B cell (primary cell): ENCODE measurements at regions not wholly inside any gene's neighbourhood (a gene's known extent, or its start where the extent isn't known, plus 50 kb on each side); places are given as distances from the start of the nearest gene placed in this dataset.

ENCODE experiments used
- ATAC-seq: fragments of 200-7000 bp; cut with Tn5 transposase; one replicate; pipeline ENCODE4 v1.10.0; 2021; ENCODE audit warnings: low read depth, mild to moderate bottlenecking, moderate number of reproducible peaks, moderate library complexity
- CTCF ChIA-PET: fragments of 350-600 bp; sonication (Branson Sonifier 250); formaldehyde crosslinking; loops from one replicate; lab custom pipeline; 2021; ENCODE audit warnings: antibody characterized with exemption, inconsistent platforms; lab: Charles Lee
- POLR2A ChIA-PET: fragments of 350-600 bp; sonication (Branson Sonifier 250); formaldehyde crosslinking; loops from one replicate; lab custom pipeline; 2021; ENCODE audit warnings: antibody characterized with exemption; lab: Charles Lee
- DNase-seq: peaks from one replicate; pipeline ENCODE4 v3.0.0; 2013
- H2AFZ ChIP-seq: 2 replicates; pipeline ENCODE4 v1.6.1; 2012; ENCODE audit warnings: mild to moderate bottlenecking, low read depth, low read length; ENCODE audit not compliant: insufficient read depth, poor library complexity, severe bottlenecking
- H3K27ac ChIP-seq, 2 donors: 1 replicate in 1 of 2; 2 replicates in 1 of 2; pipeline ENCODE4 v1.5.1; 2012 to 2013; ENCODE audit warnings: low read length in 2 of 2, mild to moderate bottlenecking in 2 of 2, moderate library complexity in 1 of 2
- H3K27me3 ChIP-seq, 4 experiments: fragments of 200-600 bp in 1 of 4; sonication (generic) in 1 of 4; replicated peaks in 1 of 4; 1 replicate in 2 of 4; 2 replicates in 2 of 4; pipeline versions ENCODE4 v1.6.1 to v1.7.0; 2013 to 2016; ENCODE audit warnings: low read length in 3 of 4, mild to moderate bottlenecking in 2 of 4, mixed read lengths in 1 of 4, moderate library complexity in 1 of 4; ENCODE audit not compliant: insufficient read depth in 4 of 4, control insufficient read depth in 3 of 4; ENCODE audit errors: control extremely low read depth in 1 of 4
- H3K36me3 ChIP-seq, 2 experiments: replicated peaks in 1 of 2; 1 replicate in 1 of 2; 2 replicates in 1 of 2; pipeline versions ENCODE4 v1.6.1 to v1.7.1; 2013; ENCODE audit warnings: low read length in 1 of 2; ENCODE audit not compliant: insufficient read depth in 2 of 2, control insufficient read depth in 1 of 2; ENCODE audit errors: control extremely low read depth in 1 of 2, extremely low read depth in 1 of 2
- H3K4me1 ChIP-seq, 2 donors: fragments of 200-600 bp in 1 of 2; sonication (generic) in 1 of 2; 1 replicate in 1 of 2; 2 replicates in 1 of 2; pipeline versions ENCODE4 v1.5.1 to v1.6.1; 2013 to 2017; ENCODE audit warnings: low read length in 2 of 2; ENCODE audit not compliant: control insufficient read depth in 2 of 2, insufficient read depth in 2 of 2
- H3K4me2 ChIP-seq: replicated peaks from 2 replicates; pipeline ENCODE3; 2012; ENCODE audit warnings: mild to moderate bottlenecking, low read depth, low read length; ENCODE audit not compliant: poor library complexity, severe bottlenecking
- H3K4me3 ChIP-seq, 5 experiments: fragments of 200-600 bp in 1 of 5; sonication (generic) in 1 of 5; 1 replicate in 3 of 5; 2 replicates in 2 of 5; pipeline versions ENCODE4 v1.5.1 to v1.7.0; 2011 to 2016; ENCODE audit warnings: low read length in 4 of 5, mild to moderate bottlenecking in 4 of 5, low read depth in 2 of 5, control low read depth in 1 of 5, moderate library complexity in 1 of 5; ENCODE audit not compliant: insufficient read depth in 1 of 5; ENCODE audit errors: control extremely low read depth in 1 of 5, extremely low read depth in 1 of 5
- H3K79me2 ChIP-seq: fragments of 200-600 bp; sonication (generic); one replicate; pipeline ENCODE4 v1.6.0; 2016; ENCODE audit warnings: low read length; ENCODE audit not compliant: control insufficient read depth, insufficient read depth
- H3K9ac ChIP-seq: fragments of 200-600 bp; sonication (generic); 2 replicates; pipeline ENCODE4 v1.6.1; 2017; ENCODE audit warnings: mild to moderate bottlenecking, low read length, moderate library complexity
- H3K9me3 ChIP-seq, 3 donors: one replicate each; pipeline versions ENCODE4 v1.6.1 to v1.7.1; 2013; ENCODE audit warnings: low read length in 2 of 3; ENCODE audit not compliant: control insufficient read depth in 2 of 3, insufficient read depth in 1 of 3; ENCODE audit errors: control extremely low read depth in 1 of 3
- H4K20me1 ChIP-seq: 2 replicates; pipeline ENCODE4 v1.6.0; 2012; ENCODE audit warnings: mild to moderate bottlenecking, low read length; ENCODE audit not compliant: insufficient read depth, control insufficient read depth, poor library complexity, severe bottlenecking
- H3K27ac Mint-ChIP-seq: one replicate; pipeline ENCODE4 v1.8.0; 2021; ENCODE audit warnings: mixed read lengths
- H3K27me3 Mint-ChIP-seq: one replicate; pipeline ENCODE4 v1.8.0; 2021; ENCODE audit warnings: mixed read lengths
- H3K4me1 Mint-ChIP-seq: one replicate; pipeline ENCODE4 v1.8.0; 2021; ENCODE audit warnings: mixed read lengths
- H3K4me3 Mint-ChIP-seq: one replicate; pipeline ENCODE4 v1.8.0; 2021; ENCODE audit warnings: mixed read lengths
- H3K9me3 Mint-ChIP-seq: one replicate; pipeline ENCODE4 v1.8.0; 2022; ENCODE audit warnings: mixed read lengths; ENCODE audit not compliant: insufficient read depth
- EZH2 ChIP-seq: IDR thresholded peaks from 2 replicates; pipeline ENCODE4 v1.6.1; 2012; ENCODE audit warnings: borderline replicate concordance, low read depth, mild to moderate bottlenecking, moderate library complexity, low read length; ENCODE audit not compliant: insufficient read depth, poor library complexity, severe bottlenecking
- WGBS: methylation state at CpG from one replicate; pipeline ENCODE4 v1.1.5; 2013; ENCODE audit warnings: missing lambda C conversion rate; ENCODE audit not compliant: insufficient coverage; 5-methylcytosine and 5-hydroxymethylcytosine counted together
- intact Hi-C: fragments of 100-400 bp; cut with micrococcal nuclease; formaldehyde crosslinking; loops from one replicate; pipeline ENCODE4 v1.10.0; 2022
- TF ChIP-seq, protein P1 (sequence below): fragments of 200-600 bp; IDR thresholded peaks from one replicate; pipeline ENCODE4 v1.8.0; 2022; ENCODE audit warnings: antibody characterized with exemption, mild to moderate bottlenecking

DNA sequence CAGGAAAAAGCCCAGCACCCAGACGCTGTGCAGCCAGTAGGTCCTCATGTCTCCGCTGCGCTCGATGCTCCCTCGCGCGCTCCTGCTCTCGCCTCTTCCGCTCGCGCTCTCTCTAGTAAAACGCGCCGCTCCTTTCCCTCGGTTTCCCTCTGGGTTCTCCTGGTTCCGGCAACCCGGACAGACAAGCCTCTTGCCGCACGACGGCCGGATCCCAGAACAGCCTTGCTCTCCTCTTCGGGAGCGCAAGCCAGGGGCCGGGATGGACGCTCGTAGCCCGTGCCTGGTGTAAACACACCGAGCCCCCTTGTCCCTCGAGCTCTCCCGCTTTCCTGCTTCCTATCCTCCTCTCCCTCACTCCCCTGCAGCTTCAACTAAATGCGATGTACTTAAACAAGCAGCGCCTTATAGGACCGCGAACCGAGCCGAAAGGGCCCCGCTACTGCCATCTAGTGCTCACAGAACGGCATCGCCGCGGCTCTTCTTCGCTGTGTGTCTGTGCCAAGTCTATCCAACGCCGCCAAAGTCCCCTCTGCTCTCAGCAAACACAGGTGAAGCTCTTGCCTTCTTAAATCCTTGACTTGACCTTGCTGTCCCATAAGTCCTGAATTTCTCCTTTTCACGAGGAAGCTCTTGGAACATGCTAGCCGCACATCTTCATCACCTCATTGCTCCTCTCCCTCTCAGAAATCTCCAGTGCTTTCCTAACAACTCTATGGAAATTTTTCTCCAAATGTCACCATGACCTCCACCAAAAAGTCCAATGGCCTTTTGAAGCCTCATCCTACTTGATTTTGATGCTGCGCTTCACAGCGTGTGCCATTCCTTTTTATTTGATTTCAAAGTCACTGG is 1037.2 kb downstream of the IGSF11 start:
- Mint-ChIP-seq H3K27ac (no peak overlapping the region), H3K27me3 (no peaks in the 10 kb centered on the region), H3K9me3 (no peaks in the 10 kb centered on the region), H3K4me1 (no peaks in the 10 kb centered on the region), H3K4me3 (no peak overlapping the region)
- peaks cover 0 to 15% (median 3%) of the 10 kb centered on the region in 4 experiments for H3K27me3 ChIP-seq
- peaks cover 9 to 10% of the 10 kb centered on the region in 2 donors for H3K4me1 ChIP-seq
- intact Hi-C loops, result loop anchor here (5.0 kb wide), 1 partner anchor 1130 kb away; no protein-coding TSS in a partner anchor
- no peak overlapping the region for H3K27ac ChIP-seq
- no peaks in the 10 kb centered on the region for H3K36me3 ChIP-seq
- peak overlapping the region; percentile 57 for H2AFZ ChIP-seq
- H3K79me2 ChIP-seq, result no peaks in the 10 kb centered on the region
- peaks cover 0 to 10% (median 0%) of the 10 kb centered on the region in 3 donors for H3K9me3 ChIP-seq
- WGBS, result 4% methylated on average over 46 of the region's 48 CpGs
- TF ChIP-seq, protein P1, sequence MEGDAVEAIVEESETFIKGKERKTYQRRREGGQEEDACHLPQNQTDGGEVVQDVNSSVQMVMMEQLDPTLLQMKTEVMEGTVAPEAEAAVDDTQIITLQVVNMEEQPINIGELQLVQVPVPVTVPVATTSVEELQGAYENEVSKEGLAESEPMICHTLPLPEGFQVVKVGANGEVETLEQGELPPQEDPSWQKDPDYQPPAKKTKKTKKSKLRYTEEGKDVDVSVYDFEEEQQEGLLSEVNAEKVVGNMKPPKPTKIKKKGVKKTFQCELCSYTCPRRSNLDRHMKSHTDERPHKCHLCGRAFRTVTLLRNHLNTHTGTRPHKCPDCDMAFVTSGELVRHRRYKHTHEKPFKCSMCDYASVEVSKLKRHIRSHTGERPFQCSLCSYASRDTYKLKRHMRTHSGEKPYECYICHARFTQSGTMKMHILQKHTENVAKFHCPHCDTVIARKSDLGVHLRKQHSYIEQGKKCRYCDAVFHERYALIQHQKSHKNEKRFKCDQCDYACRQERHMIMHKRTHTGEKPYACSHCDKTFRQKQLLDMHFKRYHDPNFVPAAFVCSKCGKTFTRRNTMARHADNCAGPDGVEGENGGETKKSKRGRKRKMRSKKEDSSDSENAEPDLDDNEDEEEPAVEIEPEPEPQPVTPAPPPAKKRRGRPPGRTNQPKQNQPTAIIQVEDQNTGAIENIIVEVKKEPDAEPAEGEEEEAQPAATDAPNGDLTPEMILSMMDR, result peak; percentile 70
- TF ChIP-seq EZH2, result no peak
- ChIA-PET CTCF (interaction anchor here (0.5 to 2.0 kb wide), 6 partner anchors 14 to 1226 kb away, joined by 3 to 7 read pairs (median 3); no protein-coding TSS in a partner anchor), POLR2A (no interaction called here)
- peak overlapping the region in 1 of 5 experiments; percentile 7 for H3K4me3 ChIP-seq
- peak; percentile 69 for ATAC-seq
- no peaks in the 10 kb centered on the region for H4K20me1 ChIP-seq
- peak overlapping the region; percentile 54 for H3K4me2 ChIP-seq
- H3K9ac ChIP-seq, result no peak overlapping the region
- DNase-seq, result peak; percentile 55

DNA sequence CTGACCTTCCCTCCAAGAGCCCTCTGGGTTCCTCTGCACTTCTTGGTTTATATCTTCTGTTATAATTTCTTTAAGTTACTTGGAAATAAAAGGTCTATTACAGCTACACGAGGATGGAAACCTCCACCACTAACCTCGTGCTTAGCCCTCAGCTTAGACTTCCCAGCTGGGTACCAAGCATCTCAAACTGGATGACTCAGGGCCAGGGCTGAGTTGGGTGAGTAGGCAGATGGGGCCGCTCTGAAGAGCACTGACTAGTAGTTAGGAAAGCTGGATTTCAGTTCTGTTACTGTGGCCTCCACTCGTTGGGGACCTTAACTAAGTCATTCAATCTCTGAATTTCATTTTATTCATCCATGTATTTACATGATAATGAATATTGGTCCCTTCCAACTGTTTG is 1036.6 kb downstream of the IGSF11 start:
- no peaks in the 10 kb centered on the region for H3K79me2 ChIP-seq
- H4K20me1 ChIP-seq, result no peaks in the 10 kb centered on the region
- DNase-seq (no peak), ATAC-seq (no peak)
- no peaks in the 10 kb centered on the region for H3K9me3 Mint-ChIP-seq
- no peaks in the 10 kb centered on the region for H3K36me3 ChIP-seq
- 80% methylated on average over 2 of the region's 4 CpGs for whole genome bisulfite sequencing
- H3K4me1 ChIP-seq, result peaks cover 9 to 10% of the 10 kb centered on the region in 2 donors
- H3K4me1 Mint-ChIP-seq, result no peaks in the 10 kb centered on the region
- no peak overlapping the region for H3K4me3 ChIP-seq
- peaks cover 0 to 15% (median 3%) of the 10 kb centered on the region in 4 experiments for H3K27me3 ChIP-seq
- H3K9ac ChIP-seq, result no peak overlapping the region
- TF ChIP-seq, protein P1, result no peak
- no peak for TF ChIP-seq EZH2
- H3K27ac ChIP-seq, result no peak overlapping the region
- H3K4me3 Mint-ChIP-seq, result no peak overlapping the region
- peaks cover 0 to 10% (median 0%) of the 10 kb centered on the region in 3 donors for H3K9me3 ChIP-seq
- CTCF ChIA-PET, result interaction anchor here (1.0 to 2.0 kb wide), 3 partner anchors 673 to 1227 kb away, joined by 3 to 7 read pairs (median 4); no protein-coding TSS in a partner anchor
- H3K4me2 ChIP-seq, result no peak overlapping the region
- POLR2A ChIA-PET, result no interaction called here
- H3K27ac Mint-ChIP-seq, result no peak overlapping the region
- intact Hi-C loops, result loop anchor here (5.0 kb wide), 1 partner anchor 1131 kb away; no protein-coding TSS in a partner anchor
- H3K27me3 Mint-ChIP-seq, result no peaks in the 10 kb centered on the region
- no peak overlapping the region for H2AFZ ChIP-seq
